Coronary artery (tissue), 2 donors: ENCODE measurements at regions not wholly inside any gene's neighbourhood (a gene's known extent, or its start where the extent isn't known, plus 50 kb on each side); places are given as distances from the start of the nearest gene placed in this dataset.
"Not testable (repeated sequence)": the region's sequence is repeated elsewhere in the genome, so short reads cannot be mapped to it uniquely, and the experiment has no call there.

Experiments
- DNase-seq: peaks from one replicate; pipeline ENCODE4 v3.0.0-alpha.2; 2017; ENCODE audit warnings: low spot score
- H3K27ac ChIP-seq, 2 donors: fragments of 200-600 bp; sonication (generic); one replicate each; pipeline ENCODE4 v1.5.1; 2016 to 2019
- H3K4me3 ChIP-seq: fragments of 200-600 bp; sonication (generic); 2 replicates; pipeline ENCODE4 v1.5.1; 2016; ENCODE audit warnings: mild to moderate bottlenecking, moderate library complexity
- TF ChIP-seq, protein P1 (sequence below): fragments of 200-600 bp; sonication (generic); IDR thresholded peaks from one replicate; pipeline ENCODE4 v1.5.1; 2019; ENCODE audit warnings: antibody characterized with exemption

DNA sequence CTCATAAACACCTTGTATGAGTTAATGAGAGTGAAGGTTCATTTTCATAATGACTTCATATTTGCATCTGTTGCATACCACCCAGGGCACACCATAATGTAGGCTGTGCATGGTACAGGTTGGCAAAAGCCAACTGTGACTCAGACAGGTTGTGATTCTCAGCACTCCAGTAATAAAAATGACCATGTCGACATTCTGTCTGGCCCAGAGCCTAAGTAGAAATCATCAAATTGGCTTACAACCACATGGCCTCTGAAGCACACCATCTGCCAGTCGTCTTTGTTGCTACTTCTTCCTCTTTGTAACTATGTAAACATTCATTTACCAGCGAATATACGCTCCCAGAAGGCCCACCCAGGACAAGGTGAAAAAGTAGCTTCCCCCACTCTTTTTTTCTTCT lies 459.5 kb downstream of the GASK1B start:
- no peak for DNase-seq
- TF ChIP-seq, protein P1, sequence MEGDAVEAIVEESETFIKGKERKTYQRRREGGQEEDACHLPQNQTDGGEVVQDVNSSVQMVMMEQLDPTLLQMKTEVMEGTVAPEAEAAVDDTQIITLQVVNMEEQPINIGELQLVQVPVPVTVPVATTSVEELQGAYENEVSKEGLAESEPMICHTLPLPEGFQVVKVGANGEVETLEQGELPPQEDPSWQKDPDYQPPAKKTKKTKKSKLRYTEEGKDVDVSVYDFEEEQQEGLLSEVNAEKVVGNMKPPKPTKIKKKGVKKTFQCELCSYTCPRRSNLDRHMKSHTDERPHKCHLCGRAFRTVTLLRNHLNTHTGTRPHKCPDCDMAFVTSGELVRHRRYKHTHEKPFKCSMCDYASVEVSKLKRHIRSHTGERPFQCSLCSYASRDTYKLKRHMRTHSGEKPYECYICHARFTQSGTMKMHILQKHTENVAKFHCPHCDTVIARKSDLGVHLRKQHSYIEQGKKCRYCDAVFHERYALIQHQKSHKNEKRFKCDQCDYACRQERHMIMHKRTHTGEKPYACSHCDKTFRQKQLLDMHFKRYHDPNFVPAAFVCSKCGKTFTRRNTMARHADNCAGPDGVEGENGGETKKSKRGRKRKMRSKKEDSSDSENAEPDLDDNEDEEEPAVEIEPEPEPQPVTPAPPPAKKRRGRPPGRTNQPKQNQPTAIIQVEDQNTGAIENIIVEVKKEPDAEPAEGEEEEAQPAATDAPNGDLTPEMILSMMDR: no peak
- no peak overlapping the region for H3K27ac ChIP-seq
- H3K4me3 ChIP-seq: no peak overlapping the region

- H3K4me3 ChIP-seq: no peak overlapping the region
- no peak overlapping the region for H3K27ac ChIP-seq
- TF ChIP-seq, protein P1: no peak
- DNase-seq: no peak
Measured at GRCh38 chr4:157706155-157706554, 466.7 kb downstream of the GASK1B start.

DNA sequence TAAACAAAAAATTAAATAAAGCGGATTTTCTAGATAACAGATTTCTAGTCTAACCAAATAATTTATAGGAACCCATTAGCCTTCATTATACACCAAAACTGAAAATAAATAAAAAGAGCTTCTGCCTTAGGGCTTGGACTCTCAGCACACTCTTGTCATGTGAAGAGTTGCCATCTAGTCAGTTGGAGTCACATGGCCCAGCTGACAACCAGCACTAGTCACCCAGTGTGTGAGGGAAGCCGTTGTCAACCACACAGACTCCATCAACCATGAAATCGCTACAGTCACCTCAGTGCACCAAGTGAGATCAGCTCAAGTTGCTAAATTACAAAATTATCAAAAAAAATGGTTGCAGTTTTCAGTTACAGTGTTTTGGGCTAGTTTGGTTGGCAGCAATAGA lies 470.0 kb downstream of the GASK1B start:
- Histone ChIP-seq H3K4me3 (no peak overlapping the region), H3K27ac (no peak overlapping the region)
- DNase-seq: no peak
- TF ChIP-seq, protein P1: no peak

DNA sequence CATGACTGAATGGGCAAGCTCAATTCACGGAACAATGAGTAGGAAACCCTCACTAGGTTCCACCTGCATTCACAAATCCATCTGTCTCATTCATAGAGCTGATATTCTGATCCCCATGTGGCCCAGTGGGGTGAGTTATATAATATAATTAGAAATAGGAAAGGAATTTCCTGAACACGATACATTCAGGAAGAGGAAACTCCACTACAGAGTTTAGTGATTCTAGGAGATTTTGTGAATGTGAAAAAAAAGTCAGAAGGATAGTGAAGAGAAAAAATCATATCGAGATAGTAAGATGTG lies 471.2 kb downstream of the GASK1B start:
- no peak overlapping the region for H3K4me3 ChIP-seq
- no peak for DNase-seq
- TF ChIP-seq, protein P1: no peak

GRCh38 chr4:157700898-157701694 lies 471.7 kb downstream of the GASK1B start:
- TF ChIP-seq, protein P1: no peak
- no peak for DNase-seq
- Histone ChIP-seq H3K4me3 (no peak overlapping the region), H3K27ac (peak overlapping the region in 1 of 2 donors; percentile 38)

More for the DNA sequence above, 471.2 kb downstream of the GASK1B start:
- peak overlapping the region in 1 of 2 donors; percentile 38 for H3K27ac ChIP-seq

DNA sequence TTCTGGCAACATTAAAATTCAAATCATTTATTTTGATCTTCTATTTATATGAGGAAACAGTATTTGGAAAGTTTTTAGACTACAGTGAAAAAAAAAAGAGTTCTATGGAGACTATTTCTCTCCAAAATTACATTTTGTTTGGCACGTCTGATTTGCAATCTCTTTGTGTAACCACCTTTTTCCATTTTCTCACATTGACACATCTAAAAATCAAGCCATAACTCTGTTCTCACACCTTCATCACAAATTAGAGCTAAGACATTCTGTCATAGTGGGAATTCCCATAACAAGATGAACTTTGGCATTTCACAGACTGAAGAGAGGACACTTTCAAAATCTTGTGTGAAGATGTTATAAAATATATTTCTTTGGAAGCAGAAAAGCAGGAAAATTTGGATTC lies 468.9 kb downstream of the GRIA2 start:
- TF ChIP-seq, protein P1: no peak
- Histone ChIP-seq H3K4me3 (no peak overlapping the region), H3K27ac (no peak overlapping the region)
- no peak for DNase-seq

DNA sequence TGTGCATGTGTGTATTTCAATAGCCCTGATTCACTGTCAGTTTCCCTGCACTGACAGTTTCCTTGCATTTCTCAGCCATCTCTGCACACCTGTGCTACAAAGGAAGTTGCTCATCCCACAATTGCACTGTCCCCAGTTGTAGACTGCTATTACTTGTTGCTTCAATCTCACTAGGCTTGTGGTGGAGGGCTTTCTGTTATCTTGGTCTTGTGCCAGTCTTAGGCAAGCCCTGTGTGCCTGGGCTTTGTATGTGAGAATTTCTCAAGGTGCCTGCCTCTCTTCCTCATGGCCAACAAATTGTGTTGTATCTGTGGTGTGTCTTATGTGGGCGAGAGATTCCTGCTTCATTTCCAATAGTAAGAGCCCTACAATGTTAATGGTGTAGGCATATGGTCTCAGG lies 467.4 kb downstream of the GRIA2 start:
- no peak for DNase-seq
- no peak overlapping the region for H3K4me3 ChIP-seq
- H3K27ac ChIP-seq: no peak overlapping the region

GRCh38 chr4:157679326-157679725 lies 458.8 kb downstream of the GRIA2 start:
- H3K27ac ChIP-seq, DNase-seq, H3K4me3 ChIP-seq: not testable (repeated sequence)

More for the DNA sequence above, 467.4 kb downstream of the GRIA2 start:
- TF ChIP-seq, protein P1: no peak
